Cardiac fibroblast (primary cell): ENCODE measurements at regions not wholly inside any gene's neighbourhood (a gene's known extent, or its start where the extent isn't known, plus 50 kb on each side); places are given as distances from the start of the nearest gene placed in this dataset.

ENCODE experiments used
- DNase-seq, 2 donors: peaks; one replicate each; pipeline versions ENCODE4 v3.0.0 to v3.0.0-alpha.2; 2010; ENCODE audit warnings: low read depth in 2 of 2
- H3K4me3 ChIP-seq, 2 donors: replicated peaks in 1 of 2; 1 replicate in 1 of 2; 2 replicates in 1 of 2; pipeline ENCODE4 v1.5.1; 2011; ENCODE audit warnings: low read depth in 2 of 2, low read length in 2 of 2, mild to moderate bottlenecking in 2 of 2, moderate library complexity in 1 of 2
- TF ChIP-seq, protein P1 (sequence below): IDR thresholded peaks from one replicate; pipeline ENCODE4 v1.5.1; 2011; ENCODE audit warnings: low read depth, mild to moderate bottlenecking, low read length, inconsistent platforms

DNA sequence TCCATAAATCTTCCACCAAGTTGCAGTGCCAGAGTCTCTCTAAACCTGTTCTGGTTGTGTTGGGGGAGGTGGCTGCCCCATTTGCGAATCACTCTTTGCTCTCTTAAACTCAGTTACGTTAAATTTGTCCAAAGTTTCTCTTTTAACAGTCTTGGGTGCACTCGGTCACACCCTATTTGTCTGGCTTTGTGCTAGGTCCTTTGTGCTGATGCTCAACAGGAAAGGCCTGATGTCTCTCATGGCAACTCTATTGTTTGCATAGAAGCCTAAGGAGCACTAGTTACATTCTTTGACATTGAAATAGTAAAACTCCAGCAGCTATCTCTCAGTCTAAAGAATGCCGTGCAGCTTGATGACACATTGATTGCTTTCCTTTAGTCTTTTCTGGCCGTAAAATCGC lies 105.1 kb downstream of the TRMT11 start:
- DNase-seq, result no peak
- H3K4me3 ChIP-seq, result no peak overlapping the region
- TF ChIP-seq, protein P1, sequence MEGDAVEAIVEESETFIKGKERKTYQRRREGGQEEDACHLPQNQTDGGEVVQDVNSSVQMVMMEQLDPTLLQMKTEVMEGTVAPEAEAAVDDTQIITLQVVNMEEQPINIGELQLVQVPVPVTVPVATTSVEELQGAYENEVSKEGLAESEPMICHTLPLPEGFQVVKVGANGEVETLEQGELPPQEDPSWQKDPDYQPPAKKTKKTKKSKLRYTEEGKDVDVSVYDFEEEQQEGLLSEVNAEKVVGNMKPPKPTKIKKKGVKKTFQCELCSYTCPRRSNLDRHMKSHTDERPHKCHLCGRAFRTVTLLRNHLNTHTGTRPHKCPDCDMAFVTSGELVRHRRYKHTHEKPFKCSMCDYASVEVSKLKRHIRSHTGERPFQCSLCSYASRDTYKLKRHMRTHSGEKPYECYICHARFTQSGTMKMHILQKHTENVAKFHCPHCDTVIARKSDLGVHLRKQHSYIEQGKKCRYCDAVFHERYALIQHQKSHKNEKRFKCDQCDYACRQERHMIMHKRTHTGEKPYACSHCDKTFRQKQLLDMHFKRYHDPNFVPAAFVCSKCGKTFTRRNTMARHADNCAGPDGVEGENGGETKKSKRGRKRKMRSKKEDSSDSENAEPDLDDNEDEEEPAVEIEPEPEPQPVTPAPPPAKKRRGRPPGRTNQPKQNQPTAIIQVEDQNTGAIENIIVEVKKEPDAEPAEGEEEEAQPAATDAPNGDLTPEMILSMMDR, result no peak

DNA sequence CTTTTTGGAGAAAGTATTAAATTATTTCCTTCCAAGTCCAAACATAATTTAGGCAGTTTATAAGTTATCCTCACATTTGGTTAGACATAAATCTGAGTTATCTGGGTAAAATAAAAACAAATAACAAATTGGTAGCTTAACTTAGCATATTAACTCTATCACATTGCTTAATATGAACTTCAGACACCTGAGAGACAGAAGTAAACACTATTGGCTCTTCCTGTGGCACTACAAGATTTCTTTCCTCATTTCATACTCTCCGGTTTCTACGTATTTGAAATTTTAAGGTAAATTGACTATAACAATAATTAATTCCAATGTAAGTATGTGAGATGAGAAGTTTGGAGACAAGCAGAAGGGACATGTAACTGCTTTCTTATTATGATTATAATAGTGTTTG lies 106.8 kb downstream of the TRMT11 start:
- no peak for DNase-seq
- no peak overlapping the region for H3K4me3 ChIP-seq
- TF ChIP-seq, protein P1, result no peak

DNA sequence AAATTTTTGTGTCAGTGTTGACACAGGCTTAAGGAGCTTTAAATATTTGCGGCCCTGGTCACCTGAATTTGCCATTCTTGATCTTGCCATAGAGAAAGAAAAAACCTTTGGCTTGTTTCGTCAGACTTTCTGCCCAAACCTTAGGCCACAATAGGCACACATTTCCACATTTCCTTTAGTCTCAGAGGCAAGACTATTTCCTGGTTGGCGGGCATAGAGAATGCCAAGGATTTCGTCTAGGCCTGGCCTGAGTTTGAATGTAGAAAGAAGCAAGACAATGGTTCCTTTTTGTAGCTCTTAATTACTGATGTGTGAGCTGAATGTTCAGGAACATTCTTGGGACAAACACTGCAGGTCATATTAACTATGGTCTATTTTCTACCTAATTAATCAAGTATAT lies 108.1 kb downstream of the TRMT11 start:
- TF ChIP-seq, protein P1, result no peak
- DNase-seq, result no peak
- H3K4me3 ChIP-seq, result no peak overlapping the region

DNA sequence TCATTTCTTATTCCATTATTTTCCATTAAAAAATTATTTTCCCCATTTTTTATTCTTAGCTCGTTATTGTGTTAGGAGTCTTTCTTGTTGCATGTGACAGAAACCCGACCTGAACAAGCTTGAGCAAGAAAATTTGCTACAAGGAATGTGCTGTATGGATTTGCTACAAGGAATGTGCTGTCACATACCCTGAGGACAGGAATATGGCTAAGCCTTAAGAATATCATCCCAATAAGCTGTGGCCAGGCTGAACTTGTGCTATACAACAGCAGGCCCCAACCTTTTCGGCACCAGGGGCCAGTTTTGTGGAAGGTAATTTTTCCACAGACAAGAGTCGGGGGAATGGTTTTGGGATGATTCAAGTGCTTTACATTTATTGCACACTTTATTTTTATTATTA lies 114.0 kb downstream of the TRMT11 start:
- TF ChIP-seq, protein P1, result no peak
- no peak overlapping the region for H3K4me3 ChIP-seq
- DNase-seq, result no peak

DNA sequence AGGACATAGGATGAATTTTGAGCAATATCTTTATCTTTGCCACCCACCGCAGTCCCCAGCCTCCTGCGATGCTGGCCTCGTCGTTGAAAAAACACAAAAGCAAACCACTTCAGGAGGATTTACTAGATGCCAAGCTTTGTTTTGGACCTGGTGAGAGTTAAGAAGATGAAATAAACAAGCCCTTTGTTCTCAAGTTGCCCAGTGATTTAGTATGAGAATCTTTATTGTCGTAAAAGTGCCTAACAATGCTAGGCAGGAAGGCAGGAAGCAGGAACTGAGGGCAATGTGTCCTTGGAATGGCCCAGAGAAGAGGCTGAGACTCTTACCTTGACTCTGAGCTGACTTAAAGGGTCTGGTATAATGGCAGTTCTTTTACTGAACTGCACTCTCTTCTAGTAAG lies 116.0 kb downstream of the TRMT11 start:
- no peak for DNase-seq
- TF ChIP-seq, protein P1, result no peak
- H3K4me3 ChIP-seq, result no peak overlapping the region

DNA sequence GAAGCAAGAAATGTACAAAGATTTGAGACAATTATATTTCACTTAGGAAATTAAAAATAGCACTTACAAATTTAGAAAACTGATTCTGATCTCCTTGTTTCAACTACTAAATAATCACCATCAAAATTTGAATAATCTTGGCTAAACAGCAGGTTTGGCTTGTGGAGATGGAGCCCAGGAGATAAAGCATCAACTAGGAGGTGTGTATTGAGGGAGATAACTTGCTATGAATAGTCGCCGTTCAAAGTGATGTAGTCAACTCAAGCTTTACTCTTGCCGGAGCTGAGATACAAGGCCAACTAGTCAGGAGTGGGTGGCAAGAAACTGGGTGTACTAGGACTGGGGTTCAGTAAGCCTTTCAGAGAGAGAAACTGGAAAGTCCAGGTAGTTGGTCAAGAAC lies 117.7 kb downstream of the TRMT11 start:
- DNase-seq, result no peak
- TF ChIP-seq, protein P1, result no peak
- no peak overlapping the region for H3K4me3 ChIP-seq

DNA sequence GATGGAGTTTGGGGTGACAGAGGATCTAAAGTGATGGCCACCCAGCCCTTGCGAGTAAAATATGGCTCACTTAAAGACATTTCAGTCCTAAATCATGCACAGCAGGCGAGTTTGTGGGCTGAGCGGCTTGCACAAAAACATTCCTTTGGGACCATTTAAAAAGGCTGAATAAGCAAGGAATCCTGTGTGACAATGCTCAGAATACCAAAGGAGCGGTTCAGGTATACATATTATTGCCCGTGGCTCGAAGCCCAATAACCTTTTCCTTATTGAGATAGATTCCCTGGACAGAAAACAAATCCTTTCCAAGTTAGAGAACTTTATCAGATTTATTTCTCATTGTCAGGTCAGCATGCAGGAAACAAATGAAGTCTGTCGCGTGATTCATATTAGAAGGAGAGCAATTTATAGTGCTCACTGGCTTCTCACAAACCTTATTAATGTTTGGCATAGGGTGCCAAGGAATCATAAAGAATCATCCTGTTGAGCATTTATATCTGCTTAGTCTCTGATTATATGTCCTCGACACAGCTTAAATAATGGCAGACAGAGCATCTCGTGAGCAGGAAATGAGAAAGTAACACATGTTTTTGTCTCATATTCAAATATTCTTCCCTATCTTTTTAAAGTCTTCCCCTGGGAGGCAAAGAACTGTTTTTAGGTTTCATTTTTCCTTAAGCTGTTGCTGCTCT lies 121.3 kb downstream of the TRMT11 start:
- TF ChIP-seq, protein P1, result no peak

More for the DNA sequence above, 121.3 kb downstream of the TRMT11 start:
- DNase-seq, result peak; percentile 13 to 49
- no peak overlapping the region for H3K4me3 ChIP-seq
